Ovary (tissue), 7 donors: ENCODE measurements at regions not wholly inside any gene's neighbourhood (a gene's known extent, or its start where the extent isn't known, plus 50 kb on each side); places are given as distances from the start of the nearest gene placed in this dataset.

Experiments used
- DNase-seq, 5 donors: peaks; one replicate each; pipeline ENCODE4 v3.0.0-alpha.2; 2019 to 2020
- H3K27ac ChIP-seq, 2 donors: fragments of 200-600 bp; one replicate each; pipeline versions ENCODE4 v1.5.1 to v1.8.0; 2019 to 2022
- H3K27me3 ChIP-seq: fragments of 200-600 bp; one replicate; pipeline ENCODE4 v1.8.0; 2022
- H3K36me3 ChIP-seq: fragments of 200-600 bp; sonication (generic); one replicate; pipeline ENCODE4 v1.5.1; 2019
- H3K4me1 ChIP-seq: one replicate; pipeline ENCODE4 v1.8.1; 2013; ENCODE audit warnings: mild to moderate bottlenecking, moderate library complexity; ENCODE audit not compliant: insufficient read depth
- H3K4me3 ChIP-seq: fragments of 200-600 bp; sonication (generic); one replicate; pipeline ENCODE4 v1.5.1; 2017
- H3K9me3 ChIP-seq, 2 donors: fragments of 200-600 bp in 1 of 2; sonication (generic) in 1 of 2; one replicate each; pipeline versions ENCODE4 v1.5.1 to v1.8.1; 2013 to 2019; ENCODE audit warnings: mild to moderate bottlenecking in 1 of 2, moderate library complexity in 1 of 2
- EP300 ChIP-seq: sonication (generic); formaldehyde crosslinking; IDR thresholded peaks from one replicate; pipeline ENCODE4 v1.6.1; 2017; ENCODE audit warnings: antibody characterized with exemption
- POLR2A ChIP-seq: fragments of 450-650 bp; IDR thresholded peaks from one replicate; pipeline ENCODE4 v1.6.1; 2017; ENCODE audit warnings: antibody characterized with exemption, mild to moderate bottlenecking, moderate library complexity
- WGBS, 3 donors: extraction: QIAGEN DNeasy Blood & Tissue Kit in 1 of 3; methylation state at CpG; one replicate each; pipeline versions ENCODE4 v1.1.5 to v1.1.7; 2013 to 2017; 5-methylcytosine and 5-hydroxymethylcytosine counted together
- intact Hi-C, 4 donors: fragments of 100-400 bp; cut with DNase I; formaldehyde crosslinking; loops; one replicate each; pipeline versions ENCODE4 v1.11.0 to v1.15.1; 2022 to 2023
- TF ChIP-seq, protein P1 (sequence below), 3 donors: fragments of 450-650 bp in 2 of 3; fragments of 200-600 bp in 1 of 3; IDR thresholded peaks; one replicate each; pipeline versions ENCODE4 v1.5.1 to v1.8.0; 2016 to 2022; ENCODE audit warnings: antibody characterized with exemption in 3 of 3, mild to moderate bottlenecking in 1 of 3
- donor health status: DM: no; HTN: no; CAD: no; lungs with moderate emphysema.
- donor health status: DM: no; HTN: no; CAD: no.
- donor health status: Bipolar disorder and iron deficiency.
- donor health status: DM: no; HTN: no; CAD: no.
- donor health status: DM: yes; HTN: yes; CAD: no.

DNA sequence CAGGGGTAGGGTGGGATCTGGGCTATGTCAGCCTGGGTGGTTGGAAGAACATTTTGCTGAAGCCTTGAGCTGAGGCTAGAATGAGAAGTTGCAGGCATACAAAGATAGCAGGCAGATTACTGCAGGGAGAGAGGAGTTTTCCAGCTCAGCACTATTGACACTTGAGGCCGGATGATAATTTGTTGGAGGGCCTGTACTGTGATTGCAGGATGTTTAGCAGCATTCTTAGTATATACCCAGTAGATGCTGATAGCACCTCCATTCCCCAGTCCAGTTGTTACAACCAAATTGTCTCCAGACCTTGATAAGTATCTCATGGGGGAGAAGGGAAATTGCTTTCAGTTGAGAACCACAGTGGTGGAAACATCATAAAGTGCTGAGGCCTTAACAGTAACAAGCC is 158.6 kb upstream of the CHRM2 start:
- no peak for DNase-seq
- Histone ChIP-seq H3K9me3 (no peaks in the 10 kb centered on the region), H3K27ac (no peak overlapping the region), H3K4me3 (no peak overlapping the region), H3K27me3 (no peaks in the 10 kb centered on the region), H3K4me1 (no peaks in the 10 kb centered on the region), H3K36me3 (no peaks in the 10 kb centered on the region)
- intact Hi-C loops, result loop anchor here in 1 of 4 donors (10.0 kb wide), 1 partner anchor 285 kb away; no protein-coding TSS in a partner anchor
- WGBS, 3 donors, result 18 to 33% (median 32%) methylated on average over 1 of the region's 1 CpG
- TF ChIP-seq EP300, result no peak
- TF ChIP-seq POLR2A, result no peak

DNA sequence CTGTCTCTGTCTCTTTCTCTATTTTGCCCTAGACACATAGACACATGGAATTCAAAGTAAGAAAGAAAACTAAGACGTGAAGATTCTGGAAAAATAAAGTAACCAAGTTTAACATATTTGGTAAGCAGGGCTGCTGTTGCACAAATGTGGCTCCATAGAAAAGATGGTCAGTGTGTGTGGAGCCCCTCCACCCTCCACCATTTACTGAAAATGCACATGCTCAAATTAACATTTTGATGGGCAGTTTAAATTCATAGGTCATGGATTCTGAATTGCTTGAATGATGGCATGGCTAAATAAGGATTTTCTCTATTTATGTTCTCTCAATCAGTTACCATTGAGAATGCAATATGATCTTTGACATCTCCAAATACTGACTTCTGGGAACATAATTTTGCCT is 165.5 kb upstream of the CHRM2 start:
- H3K4me3 ChIP-seq, result no peak overlapping the region
- 70 to 81% (median 78%) methylated on average over 1 of the region's 1 CpG for WGBS, 3 donors
- H3K4me1 ChIP-seq, result no peaks in the 10 kb centered on the region
- H3K27ac ChIP-seq, result no peak overlapping the region
- no peak for DNase-seq
- no peaks in the 10 kb centered on the region for H3K36me3 ChIP-seq
- H3K27me3 ChIP-seq, result no peaks in the 10 kb centered on the region
- no peaks in the 10 kb centered on the region for H3K9me3 ChIP-seq
- intact Hi-C loops, result loop anchor here in 1 of 4 donors (1.0 kb wide), 1 partner anchor 16 kb away; no protein-coding TSS in a partner anchor
- TF ChIP-seq, protein P1, sequence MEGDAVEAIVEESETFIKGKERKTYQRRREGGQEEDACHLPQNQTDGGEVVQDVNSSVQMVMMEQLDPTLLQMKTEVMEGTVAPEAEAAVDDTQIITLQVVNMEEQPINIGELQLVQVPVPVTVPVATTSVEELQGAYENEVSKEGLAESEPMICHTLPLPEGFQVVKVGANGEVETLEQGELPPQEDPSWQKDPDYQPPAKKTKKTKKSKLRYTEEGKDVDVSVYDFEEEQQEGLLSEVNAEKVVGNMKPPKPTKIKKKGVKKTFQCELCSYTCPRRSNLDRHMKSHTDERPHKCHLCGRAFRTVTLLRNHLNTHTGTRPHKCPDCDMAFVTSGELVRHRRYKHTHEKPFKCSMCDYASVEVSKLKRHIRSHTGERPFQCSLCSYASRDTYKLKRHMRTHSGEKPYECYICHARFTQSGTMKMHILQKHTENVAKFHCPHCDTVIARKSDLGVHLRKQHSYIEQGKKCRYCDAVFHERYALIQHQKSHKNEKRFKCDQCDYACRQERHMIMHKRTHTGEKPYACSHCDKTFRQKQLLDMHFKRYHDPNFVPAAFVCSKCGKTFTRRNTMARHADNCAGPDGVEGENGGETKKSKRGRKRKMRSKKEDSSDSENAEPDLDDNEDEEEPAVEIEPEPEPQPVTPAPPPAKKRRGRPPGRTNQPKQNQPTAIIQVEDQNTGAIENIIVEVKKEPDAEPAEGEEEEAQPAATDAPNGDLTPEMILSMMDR (IDR thresholded peaks at IDR 0.05), result no peak
- TF ChIP-seq POLR2A (no peak), EP300 (no peak)

DNA sequence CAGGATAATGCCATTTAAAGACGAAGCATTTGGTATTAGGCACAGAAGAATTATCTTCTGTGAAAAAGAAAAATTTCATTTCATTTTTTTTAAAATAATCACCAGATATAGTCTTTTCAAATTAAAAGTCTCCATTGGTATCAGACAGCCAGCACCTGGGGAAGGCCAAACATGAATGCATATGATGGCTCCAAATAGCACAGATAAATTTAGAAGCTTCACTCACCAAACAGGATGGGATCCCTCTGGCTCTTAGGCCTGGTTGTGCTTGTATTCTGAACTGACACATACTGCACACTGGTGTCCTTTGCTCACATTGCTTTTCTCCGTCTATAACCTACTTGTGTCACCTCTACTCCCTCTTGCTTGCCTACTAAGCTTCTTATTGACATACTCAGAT is 169.5 kb upstream of the CHRM2 start:
- TF ChIP-seq EP300 (no peak), POLR2A (no peak)
- TF ChIP-seq, protein P1 (IDR thresholded peaks at IDR 0.05), result no peak

DNA sequence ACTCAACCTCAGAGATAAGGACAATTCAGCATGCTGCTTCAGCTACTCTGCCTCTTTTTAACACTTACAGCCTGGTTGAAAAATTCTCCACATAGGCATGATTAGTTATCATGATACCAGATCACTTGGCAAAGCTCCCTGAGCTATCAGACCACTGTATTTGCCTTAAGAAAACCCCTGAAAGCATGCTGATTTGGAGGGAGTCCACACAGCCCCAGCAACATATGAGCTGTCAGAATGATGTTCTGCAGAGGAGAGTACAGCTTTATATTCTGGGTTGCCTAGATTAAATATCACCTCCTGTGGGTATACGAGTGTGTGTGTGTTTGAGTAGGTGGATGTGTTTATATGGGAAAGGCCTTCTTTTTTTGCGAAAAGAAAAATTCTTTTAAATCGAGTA is 170.2 kb upstream of the CHRM2 start:
- H3K36me3 ChIP-seq, result no peaks in the 10 kb centered on the region
- no peak overlapping the region for H3K4me3 ChIP-seq
- DNase-seq, result no peak
- no peak overlapping the region for H3K27ac ChIP-seq
- no peaks in the 10 kb centered on the region for H3K27me3 ChIP-seq
- intact Hi-C loops, result no loop called here
- H3K9me3 ChIP-seq, result no peaks in the 10 kb centered on the region
- no peaks in the 10 kb centered on the region for H3K4me1 ChIP-seq
- no peak for TF ChIP-seq POLR2A
- TF ChIP-seq, protein P1 (IDR thresholded peaks at IDR 0.05), result no peak
- TF ChIP-seq EP300, result no peak
- WGBS, 3 donors, result 49 to 58% (median 51%) methylated on average over 3 of the region's 3 CpGs

More for the DNA sequence above, 169.5 kb upstream of the CHRM2 start:
- Histone ChIP-seq H3K9me3 (no peaks in the 10 kb centered on the region), H3K4me1 (no peaks in the 10 kb centered on the region), H3K27ac (no peak overlapping the region), H3K4me3 (no peak overlapping the region), H3K27me3 (no peaks in the 10 kb centered on the region), H3K36me3 (no peaks in the 10 kb centered on the region)
- 63 to 84% (median 66%) methylated on average over 2 of the region's 2 CpGs for WGBS, 3 donors
- intact Hi-C loops, result no loop called here
- DNase-seq, result no peak

DNA sequence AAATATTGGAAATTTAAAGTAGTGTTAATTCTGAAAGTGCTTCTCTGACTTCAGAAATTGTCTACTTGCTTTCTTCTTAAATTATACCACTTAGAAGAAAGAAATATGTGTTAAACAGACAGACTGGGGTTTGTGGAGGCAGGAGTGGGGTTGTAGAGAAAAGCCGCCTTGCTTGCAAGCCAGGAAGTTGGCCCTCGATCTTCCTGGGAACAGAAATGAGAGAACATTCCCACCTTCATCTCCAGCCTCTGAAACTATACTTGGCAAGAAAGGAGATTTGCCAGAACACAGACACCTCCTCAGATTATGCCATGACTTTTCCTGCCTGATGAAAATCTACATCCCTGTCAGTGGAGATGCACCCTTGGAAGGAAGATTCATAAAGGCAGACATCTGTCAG is 171.2 kb upstream of the CHRM2 start:
- no peak overlapping the region for H3K4me3 ChIP-seq
- TF ChIP-seq EP300 (no peak), POLR2A (no peak)
- TF ChIP-seq, protein P1 (IDR thresholded peaks at IDR 0.05), result no peak
- H3K4me1 ChIP-seq, result no peaks in the 10 kb centered on the region
- intact Hi-C loops, result no loop called here
- DNase-seq, result no peak
- H3K9me3 ChIP-seq, result no peaks in the 10 kb centered on the region
- H3K27ac ChIP-seq, result no peak overlapping the region
- H3K36me3 ChIP-seq, result no peaks in the 10 kb centered on the region
- 89 to 94% (median 92%) methylated on average over 2 of the region's 2 CpGs for WGBS, 3 donors
- H3K27me3 ChIP-seq, result no peaks in the 10 kb centered on the region
